ENCODE measurements at regions not wholly inside any gene's neighbourhood (a gene's known extent, or its start where the extent isn't known, plus 50 kb on each side); places are given as distances from the start of the nearest gene placed in this dataset.

GRCh38 chrX:149992918-149993317 is 54.6 kb upstream of the EOLA2 start:
- no peak for DNase-seq

DNA sequence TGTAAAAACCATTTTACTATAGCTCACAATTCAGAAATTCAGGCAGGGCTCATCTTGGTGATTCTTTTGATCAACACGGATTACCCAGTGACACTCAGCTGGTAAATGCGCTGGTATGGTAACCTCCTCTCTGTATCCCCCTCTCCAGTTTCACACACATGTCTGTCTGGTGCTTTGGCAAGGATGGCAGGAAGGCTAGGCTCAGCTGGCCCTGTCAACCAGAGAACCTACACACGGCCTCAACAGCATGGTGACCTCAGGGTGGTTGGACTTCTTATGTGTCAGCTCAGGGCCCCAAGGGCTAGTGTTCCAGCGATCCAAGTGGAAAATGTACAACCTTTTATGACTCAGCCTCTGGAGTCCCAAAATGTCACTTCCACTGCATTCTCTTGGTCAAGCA is 55.7 kb upstream of the EOLA2 start:
- no peak for DNase-seq

DNA sequence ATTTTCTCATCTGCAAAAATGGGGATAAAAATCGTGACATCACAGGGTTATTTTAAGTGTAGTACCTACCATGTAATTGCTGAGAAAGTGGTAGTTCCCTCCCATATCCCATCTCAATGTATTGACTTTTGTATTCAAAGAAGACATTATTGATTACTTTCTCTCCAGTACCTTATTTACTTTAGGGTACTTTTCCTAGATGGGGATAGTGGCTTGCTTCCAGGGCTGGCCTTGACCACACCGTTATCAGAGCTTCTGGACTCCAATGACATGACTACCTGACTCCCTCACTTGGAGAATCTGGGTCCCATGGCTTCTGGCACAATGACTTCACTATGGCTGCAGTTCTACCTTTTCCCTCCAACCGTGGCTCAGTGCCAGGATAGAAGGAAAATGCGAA is 58.2 kb upstream of the EOLA2 start:
- DNase-seq, result no peak

GRCh38 chrX:150005027-150005426 is 66.7 kb upstream of the EOLA2 start:
- no peak for DNase-seq

DNA sequence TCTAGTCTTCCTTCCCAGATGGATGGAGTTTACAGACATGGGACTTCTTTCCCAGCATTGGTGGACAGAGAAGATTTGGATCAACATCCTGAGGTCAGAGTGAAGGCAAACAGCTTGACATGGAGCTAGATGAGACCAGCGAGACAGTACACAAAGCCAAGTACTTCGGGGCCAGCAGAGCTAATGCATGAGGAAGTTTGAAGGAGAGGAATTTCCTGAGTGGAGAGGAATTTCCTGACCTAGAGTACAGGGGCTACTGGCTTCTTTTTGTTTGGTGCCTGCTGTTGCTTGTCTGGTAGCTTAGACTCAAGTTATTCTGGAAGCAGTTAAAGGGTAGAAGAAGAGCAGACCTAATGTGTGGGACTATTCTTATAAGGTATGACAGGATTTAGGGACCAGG is 69.1 kb upstream of the EOLA2 start:
- DNase-seq, result no peak

- DNase-seq, result no peak
Observed at GRCh38 chrX:150012647-150013381, 74.5 kb upstream of the EOLA2 start.

- no peak for DNase-seq
Observed at GRCh38 chrX:150014525-150014924, 76.2 kb upstream of the EOLA2 start.

GRCh38 chrX:150017868-150018267 is 79.6 kb upstream of the EOLA2 start:
- DNase-seq, result no peak

GRCh38 chrX:150018931-150019361 is 80.7 kb upstream of the EOLA2 start:
- no peak for DNase-seq

- DNase-seq, result no peak
Observed at GRCh38 chrX:150028692-150029091, 90.4 kb upstream of the EOLA2 start.

GRCh38 chrX:150032742-150033141 is 94.5 kb upstream of the EOLA2 start:
- DNase-seq, result no peak

DNA sequence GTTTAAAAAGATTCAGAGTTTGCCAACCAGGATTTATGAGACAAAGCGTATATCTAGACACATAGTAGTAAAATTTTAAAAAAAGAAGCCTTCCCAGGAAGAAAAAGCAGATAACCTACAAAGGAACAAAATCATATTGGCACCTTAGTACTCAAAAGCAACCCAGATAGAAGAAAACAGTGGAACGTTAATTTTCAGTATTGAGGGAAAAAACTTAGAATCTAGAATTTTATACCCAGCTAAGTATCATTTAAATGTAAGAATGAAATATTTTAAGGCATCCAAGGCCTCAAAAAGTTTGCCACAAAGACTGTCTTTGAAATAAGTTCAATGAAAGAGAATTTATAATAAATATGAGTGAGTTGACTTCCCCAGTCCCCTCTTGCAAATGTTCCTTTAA is 96.5 kb upstream of the EOLA2 start:
- DNase-seq, result no peak

GRCh38 chrX:150035531-150035930 is 97.2 kb upstream of the EOLA2 start:
- DNase-seq, result no peak

DNA sequence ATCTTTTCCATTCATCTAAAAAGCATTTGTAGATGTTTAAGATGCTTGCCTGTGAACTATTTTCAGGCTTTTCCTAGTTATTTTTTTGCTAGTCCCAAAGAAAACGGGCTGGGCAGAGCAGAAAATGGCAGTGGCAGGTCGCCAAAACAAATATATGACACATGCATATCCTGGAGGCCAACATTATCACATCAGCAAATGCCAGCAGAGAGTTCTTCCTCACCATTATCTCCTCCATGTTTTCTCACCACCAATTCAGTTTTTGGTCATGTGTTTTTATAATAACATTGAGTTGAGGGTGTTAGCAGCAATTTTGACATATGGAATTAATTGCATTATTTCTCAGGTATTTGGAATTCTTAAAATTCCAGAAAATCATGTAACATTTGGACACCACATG is 97.9 kb upstream of the EOLA2 start:
- DNase-seq, result no peak

GRCh38 chrX:150036641-150037040 is 98.3 kb upstream of the EOLA2 start:
- DNase-seq, result no peak

DNA sequence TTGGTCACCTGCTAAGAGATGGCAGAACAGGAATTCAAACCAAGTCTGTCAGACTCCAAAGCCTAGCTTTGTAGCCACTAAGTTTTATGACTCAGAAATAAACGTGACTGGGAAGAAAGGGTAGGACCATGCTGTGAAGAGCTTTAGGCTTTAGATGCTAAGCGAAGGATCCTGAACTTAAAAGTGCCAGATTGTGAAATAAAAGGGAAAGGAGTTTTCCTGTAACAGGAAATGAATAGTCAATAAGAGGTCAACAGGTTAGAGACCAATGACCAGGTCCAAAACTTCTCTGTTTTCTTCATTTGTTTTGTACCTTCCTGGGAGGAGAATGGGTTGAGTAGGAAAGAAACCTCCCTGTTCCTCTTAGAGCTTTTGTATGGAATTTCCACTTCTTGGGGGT is 98.8 kb upstream of the EOLA2 start:
- DNase-seq, result no peak

GRCh38 chrX:150038315-150038714 is 100.0 kb upstream of the EOLA2 start:
- DNase-seq, result no peak

GRCh38 chrX:150038986-150039599 is 100.8 kb upstream of the EOLA2 start:
- DNase-seq, result no peak

- DNase-seq, result no peak
Observed at GRCh38 chrX:150041208-150041607, 102.9 kb upstream of the EOLA2 start.

DNA sequence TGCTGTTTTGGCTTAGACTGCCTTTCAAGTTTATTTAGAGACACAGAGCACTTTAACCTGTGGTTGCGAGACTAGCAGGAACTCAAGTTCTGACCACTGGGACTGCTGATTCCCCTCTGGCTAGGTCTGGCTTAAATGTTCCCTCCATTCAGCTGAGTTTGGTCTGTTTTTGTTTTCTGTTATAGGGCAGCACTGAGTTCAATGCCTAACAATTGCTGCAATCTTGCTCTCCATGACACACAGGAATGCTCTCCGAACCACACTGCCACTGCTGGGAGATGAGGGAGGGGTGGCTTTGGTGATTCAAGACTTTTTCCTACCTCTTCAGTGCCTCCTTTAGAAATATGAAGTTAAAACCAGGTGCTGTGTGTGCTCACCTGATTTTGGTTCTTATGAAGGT is 106.3 kb upstream of the EOLA2 start:
- DNase-seq, result no peak

GRCh38 chrX:150047818-150048217 is 109.5 kb upstream of the EOLA2 start:
- no peak for DNase-seq

GRCh38 chrX:150049647-150050046 is 111.4 kb upstream of the EOLA2 start:
- no peak for DNase-seq

DNA sequence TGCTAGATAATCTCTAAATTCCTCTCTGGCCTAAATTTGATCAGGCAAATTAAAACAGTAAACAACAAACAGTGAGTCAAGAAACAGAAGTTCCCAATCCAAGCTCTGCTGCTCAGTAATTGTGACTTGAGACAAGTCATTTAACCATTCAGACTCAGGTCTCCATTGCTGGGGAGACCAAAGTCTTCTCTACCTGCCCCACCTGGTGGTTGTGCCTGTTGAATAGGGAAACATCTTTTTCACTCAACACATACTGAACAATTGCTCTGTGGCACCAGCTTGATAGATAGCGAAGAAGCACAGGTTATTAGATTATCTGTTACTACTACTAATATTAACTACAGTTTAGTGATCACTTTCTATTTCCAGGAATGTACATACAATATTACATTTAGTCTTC is 112.1 kb upstream of the EOLA2 start:
- DNase-seq, result no peak

DNA sequence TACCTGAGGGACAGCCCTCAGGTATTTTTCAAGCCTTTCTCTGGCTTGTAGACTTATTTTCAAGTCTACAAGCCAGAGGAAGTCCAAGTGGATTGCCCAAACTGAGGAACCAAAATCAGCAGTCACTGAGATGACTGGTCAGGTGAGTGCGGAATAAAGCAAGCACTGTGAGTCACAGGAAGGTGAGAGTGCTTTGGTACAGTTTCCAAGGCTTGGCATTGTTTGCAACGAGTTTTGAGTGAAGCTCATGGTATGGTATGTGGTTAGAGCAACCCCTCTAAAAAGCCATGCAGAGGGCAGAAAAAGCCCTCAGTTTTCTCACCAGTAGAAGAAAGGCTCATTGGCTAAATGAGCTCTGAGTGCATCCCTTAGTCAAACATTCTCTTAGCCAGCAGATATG is 112.8 kb upstream of the EOLA2 start:
- DNase-seq, result no peak

GRCh38 chrX:150052226-150052625 is 113.9 kb upstream of the EOLA2 start:
- no peak for DNase-seq

Measured in activated CD8-positive, alpha-beta memory T cell treated with anti-CD3 and anti-CD28 coated beads for 24 hours (primary cell).